Ovary (tissue), 7 donors: ENCODE measurements at regions not wholly inside any gene's neighbourhood (a gene's known extent, or its start where the extent isn't known, plus 50 kb on each side); places are given as distances from the start of the nearest gene placed in this dataset.

Experiments used
- DNase-seq, 5 donors: peaks; one replicate each; pipeline ENCODE4 v3.0.0-alpha.2; 2019 to 2020
- H3K27ac ChIP-seq, 2 donors: fragments of 200-600 bp; one replicate each; pipeline versions ENCODE4 v1.5.1 to v1.8.0; 2019 to 2022
- H3K27me3 ChIP-seq: fragments of 200-600 bp; one replicate; pipeline ENCODE4 v1.8.0; 2022
- H3K36me3 ChIP-seq: fragments of 200-600 bp; sonication (generic); one replicate; pipeline ENCODE4 v1.5.1; 2019
- H3K4me1 ChIP-seq: one replicate; pipeline ENCODE4 v1.8.1; 2013; ENCODE audit warnings: mild to moderate bottlenecking, moderate library complexity; ENCODE audit not compliant: insufficient read depth
- H3K4me3 ChIP-seq: fragments of 200-600 bp; sonication (generic); one replicate; pipeline ENCODE4 v1.5.1; 2017
- H3K9me3 ChIP-seq, 2 donors: fragments of 200-600 bp in 1 of 2; sonication (generic) in 1 of 2; one replicate each; pipeline versions ENCODE4 v1.5.1 to v1.8.1; 2013 to 2019; ENCODE audit warnings: mild to moderate bottlenecking in 1 of 2, moderate library complexity in 1 of 2
- EP300 ChIP-seq: sonication (generic); formaldehyde crosslinking; IDR thresholded peaks from one replicate; pipeline ENCODE4 v1.6.1; 2017; ENCODE audit warnings: antibody characterized with exemption
- POLR2A ChIP-seq: fragments of 450-650 bp; IDR thresholded peaks from one replicate; pipeline ENCODE4 v1.6.1; 2017; ENCODE audit warnings: antibody characterized with exemption, mild to moderate bottlenecking, moderate library complexity
- WGBS, 3 donors: extraction: QIAGEN DNeasy Blood & Tissue Kit in 1 of 3; methylation state at CpG; one replicate each; pipeline versions ENCODE4 v1.1.5 to v1.1.7; 2013 to 2017; 5-methylcytosine and 5-hydroxymethylcytosine counted together
- intact Hi-C, 4 donors: fragments of 100-400 bp; cut with DNase I; formaldehyde crosslinking; loops; one replicate each; pipeline versions ENCODE4 v1.11.0 to v1.15.1; 2022 to 2023
- TF ChIP-seq, protein P1 (sequence below), 3 donors: fragments of 450-650 bp in 2 of 3; fragments of 200-600 bp in 1 of 3; IDR thresholded peaks; one replicate each; pipeline versions ENCODE4 v1.5.1 to v1.8.0; 2016 to 2022; ENCODE audit warnings: antibody characterized with exemption in 3 of 3, mild to moderate bottlenecking in 1 of 3
- donor health status: DM: no; HTN: no; CAD: no; lungs with moderate emphysema.
- donor health status: DM: no; HTN: no; CAD: no.
- donor health status: Bipolar disorder and iron deficiency.
- donor health status: DM: no; HTN: no; CAD: no.
- donor health status: DM: yes; HTN: yes; CAD: no.

DNA sequence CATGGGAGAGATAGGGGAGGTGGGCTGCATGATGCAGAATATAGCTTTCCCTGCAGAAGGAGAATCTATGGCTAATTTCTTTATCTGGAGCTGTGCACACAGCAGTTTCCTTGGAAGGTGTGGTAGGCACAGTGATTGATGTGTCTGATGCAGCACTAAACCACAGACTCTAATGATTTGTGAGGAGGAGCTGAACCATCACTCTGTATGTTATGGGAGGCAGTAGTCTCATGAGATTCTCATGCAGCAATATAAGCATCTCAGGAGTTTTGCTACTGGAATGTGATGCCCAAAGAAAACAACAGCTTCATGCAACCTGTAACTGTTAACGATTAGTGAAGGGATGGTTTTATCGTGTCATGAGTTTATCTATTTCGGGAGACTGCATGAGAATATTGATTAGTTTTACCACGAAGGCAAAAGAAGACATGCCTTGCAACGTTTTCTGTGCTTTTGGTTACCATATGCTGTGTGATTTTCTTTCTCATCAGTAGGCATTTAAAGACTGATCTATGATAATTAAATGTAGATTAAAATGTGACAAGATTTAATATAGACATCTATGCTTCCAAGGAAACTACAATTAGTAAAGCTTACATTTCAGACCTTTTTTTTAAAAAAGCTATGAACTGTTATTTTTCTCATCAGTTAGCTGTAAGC lies 286.8 kb downstream of the ARL6IP6 start:
- no peaks in the 10 kb centered on the region for H3K9me3 ChIP-seq
- H3K4me3 ChIP-seq: no peak overlapping the region
- no peaks in the 10 kb centered on the region for H3K36me3 ChIP-seq
- H3K27me3 ChIP-seq: peaks cover 2% of the 10 kb centered on the region
- H3K27ac ChIP-seq: no peak overlapping the region
- no peak for DNase-seq
- no peaks in the 10 kb centered on the region for H3K4me1 ChIP-seq
- TF ChIP-seq, protein P1, sequence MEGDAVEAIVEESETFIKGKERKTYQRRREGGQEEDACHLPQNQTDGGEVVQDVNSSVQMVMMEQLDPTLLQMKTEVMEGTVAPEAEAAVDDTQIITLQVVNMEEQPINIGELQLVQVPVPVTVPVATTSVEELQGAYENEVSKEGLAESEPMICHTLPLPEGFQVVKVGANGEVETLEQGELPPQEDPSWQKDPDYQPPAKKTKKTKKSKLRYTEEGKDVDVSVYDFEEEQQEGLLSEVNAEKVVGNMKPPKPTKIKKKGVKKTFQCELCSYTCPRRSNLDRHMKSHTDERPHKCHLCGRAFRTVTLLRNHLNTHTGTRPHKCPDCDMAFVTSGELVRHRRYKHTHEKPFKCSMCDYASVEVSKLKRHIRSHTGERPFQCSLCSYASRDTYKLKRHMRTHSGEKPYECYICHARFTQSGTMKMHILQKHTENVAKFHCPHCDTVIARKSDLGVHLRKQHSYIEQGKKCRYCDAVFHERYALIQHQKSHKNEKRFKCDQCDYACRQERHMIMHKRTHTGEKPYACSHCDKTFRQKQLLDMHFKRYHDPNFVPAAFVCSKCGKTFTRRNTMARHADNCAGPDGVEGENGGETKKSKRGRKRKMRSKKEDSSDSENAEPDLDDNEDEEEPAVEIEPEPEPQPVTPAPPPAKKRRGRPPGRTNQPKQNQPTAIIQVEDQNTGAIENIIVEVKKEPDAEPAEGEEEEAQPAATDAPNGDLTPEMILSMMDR (IDR thresholded peaks at IDR 0.05): no peak
- TF ChIP-seq EP300: no peak
- TF ChIP-seq POLR2A: no peak
- WGBS, 3 donors: 47 to 70% (median 48%) methylated on average over 5 of the region's 5 CpGs
- intact Hi-C loops: no loop called here

DNA sequence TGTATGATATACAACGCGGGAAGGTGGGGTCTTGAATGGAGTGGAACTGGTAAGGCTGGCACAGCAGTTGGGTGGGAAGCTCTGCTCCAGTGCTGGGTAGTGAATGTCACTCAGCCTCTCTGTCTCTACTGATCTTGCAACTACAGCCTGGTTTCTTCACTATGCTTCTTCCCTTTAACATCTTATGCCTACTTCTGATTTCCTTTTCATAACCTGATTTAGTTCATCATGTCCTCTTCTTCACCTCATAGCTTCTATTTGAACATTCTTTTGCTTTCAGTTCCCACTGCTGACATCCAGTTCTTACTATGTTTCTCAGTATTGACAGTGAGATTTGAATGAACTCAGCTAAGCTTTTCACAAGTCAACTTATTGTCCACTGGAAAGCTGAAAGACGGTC lies 286.2 kb downstream of the ARL6IP6 start:
- no peak overlapping the region for H3K4me3 ChIP-seq
- no peak for DNase-seq
- peaks cover 2% of the 10 kb centered on the region for H3K27me3 ChIP-seq
- no peak overlapping the region for H3K27ac ChIP-seq
- TF ChIP-seq, protein P1 (IDR thresholded peaks at IDR 0.05): no peak
- TF ChIP-seq EP300 (no peak), POLR2A (no peak)
- H3K9me3 ChIP-seq: no peaks in the 10 kb centered on the region
- WGBS, 3 donors: 87 to 96% (median 95%) methylated on average over 3 of the region's 3 CpGs
- no peaks in the 10 kb centered on the region for H3K36me3 ChIP-seq
- H3K4me1 ChIP-seq: no peaks in the 10 kb centered on the region
- intact Hi-C loops: no loop called here

DNA sequence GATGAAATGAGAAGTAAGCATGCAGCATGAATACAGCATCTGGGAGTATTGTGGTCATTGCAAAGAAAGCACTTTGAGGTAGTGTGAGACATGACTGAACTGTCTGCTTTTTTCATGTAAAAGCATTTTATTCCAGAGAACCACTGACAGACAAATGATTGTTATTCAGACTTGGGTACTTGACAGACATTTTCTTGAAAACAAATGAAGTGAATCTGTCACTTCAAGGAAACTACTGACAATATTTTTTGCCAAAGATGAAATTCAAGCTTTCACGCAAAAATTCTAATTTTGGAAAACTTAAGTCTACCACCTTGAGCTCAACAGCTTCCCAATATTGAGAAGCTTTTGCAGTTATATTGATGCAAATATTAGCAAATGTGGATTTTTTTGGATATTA lies 255.7 kb downstream of the ARL6IP6 start:
- H3K4me1 ChIP-seq: no peaks in the 10 kb centered on the region
- intact Hi-C loops: no loop called here
- no peaks in the 10 kb centered on the region for H3K27me3 ChIP-seq
- TF ChIP-seq, protein P1 (IDR thresholded peaks at IDR 0.05): no peak
- TF ChIP-seq POLR2A: no peak
- no peak for TF ChIP-seq EP300
- H3K4me3 ChIP-seq: no peak overlapping the region
- H3K9me3 ChIP-seq: no peaks in the 10 kb centered on the region
- no peaks in the 10 kb centered on the region for H3K36me3 ChIP-seq
- H3K27ac ChIP-seq: no peak overlapping the region
- no peak for DNase-seq
- 0 to 69% (median 0%) methylated on average over 1 of the region's 1 CpG for WGBS, 3 donors

DNA sequence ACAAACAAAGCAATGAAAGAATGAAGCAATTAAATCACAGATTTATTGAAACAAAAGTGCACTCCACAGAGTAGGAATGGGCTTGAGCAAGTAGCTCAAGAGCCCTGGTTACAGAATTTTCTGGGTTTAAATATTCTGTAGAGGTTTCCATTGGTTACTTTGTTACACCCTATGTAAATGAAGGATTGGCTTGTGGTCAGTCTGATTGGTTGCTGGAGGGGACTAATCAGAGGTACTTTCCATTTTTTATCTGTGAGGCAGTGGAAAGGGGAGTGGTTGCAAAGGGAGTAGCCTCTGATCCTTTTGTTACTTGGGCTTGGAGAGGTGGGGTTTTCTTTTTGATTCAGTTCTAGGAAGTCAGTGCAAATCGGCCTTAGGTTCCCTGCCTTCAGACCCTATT lies 253.3 kb downstream of the ARL6IP6 start:
- Histone ChIP-seq H3K27ac (no peak overlapping the region), H3K36me3 (no peaks in the 10 kb centered on the region), H3K27me3 (no peaks in the 10 kb centered on the region), H3K9me3 (no peaks in the 10 kb centered on the region), H3K4me3 (no peak overlapping the region), H3K4me1 (no peaks in the 10 kb centered on the region)
- intact Hi-C loops: no loop called here
- no peak for DNase-seq
- no peak for TF ChIP-seq EP300
- TF ChIP-seq, protein P1 (IDR thresholded peaks at IDR 0.05): no peak
- no peak for TF ChIP-seq POLR2A
- 69 to 85% (median 74%) methylated on average over 1 of the region's 1 CpG for WGBS, 3 donors
